ENCODE measurements at regions not wholly inside any gene's neighbourhood (a gene's known extent, or its start where the extent isn't known, plus 50 kb on each side); places are given as distances from the start of the nearest gene placed in this dataset.

- TF ChIP-seq CTCF (IDR thresholded peaks at IDR 0.05): no peak
These were observed 228.0 kb upstream of the LDB2 start for GRCh38 chr4:17126321-17126966.

GRCh38 chr4:17124767-17125166 lies 226.3 kb upstream of the LDB2 start:
- TF ChIP-seq CTCF (IDR thresholded peaks at IDR 0.05): no peak

GRCh38 chr4:17120761-17121160 lies 222.3 kb upstream of the LDB2 start:
- no peak for TF ChIP-seq CTCF (IDR thresholded peaks at IDR 0.05)

GRCh38 chr4:17117746-17118145 lies 219.3 kb upstream of the LDB2 start:
- TF ChIP-seq CTCF (IDR thresholded peaks at IDR 0.05): no peak

- no peak for TF ChIP-seq CTCF (IDR thresholded peaks at IDR 0.05)
These were observed 217.1 kb upstream of the LDB2 start for GRCh38 chr4:17115583-17115982.

- peak; percentile 41; the same call in 1 of the 2 replicates for TF ChIP-seq CTCF (IDR thresholded peaks at IDR 0.05)
These were observed 213.8 kb upstream of the LDB2 start for GRCh38 chr4:17112292-17112659.

GRCh38 chr4:17109126-17109525 lies 210.7 kb upstream of the LDB2 start:
- TF ChIP-seq CTCF (IDR thresholded peaks at IDR 0.05): no peak

GRCh38 chr4:17103231-17103630 lies 204.8 kb upstream of the LDB2 start:
- TF ChIP-seq CTCF (IDR thresholded peaks at IDR 0.05): no peak
